Ishikawa (cell line): ENCODE measurements at regions not wholly inside any gene's neighbourhood (a gene's known extent, or its start where the extent isn't known, plus 50 kb on each side); places are given as distances from the start of the nearest gene placed in this dataset.

Experiments used
- CEBPB ChIP-seq: IDR thresholded peaks from 2 replicates; pipeline ENCODE4 v1.6.1; 2012
- CREB1 ChIP-seq: IDR thresholded peaks from 2 replicates; pipeline ENCODE4 v1.6.1; 2012; ENCODE audit warnings: low read depth
- EGR1 ChIP-seq: IDR thresholded peaks from 2 replicates; pipeline ENCODE4 v1.6.1; 2012
- EP300 ChIP-seq: IDR thresholded peaks from 2 replicates; pipeline ENCODE4 v1.6.1; 2012; ENCODE audit warnings: borderline replicate concordance
- FOXM1 ChIP-seq: IDR thresholded peaks from 2 replicates; pipeline ENCODE4 v1.6.1; 2012; ENCODE audit warnings: low read depth, borderline replicate concordance
- MAX ChIP-seq: IDR thresholded peaks from 2 replicates; pipeline ENCODE4 v1.6.1; 2012
- NFIC ChIP-seq: IDR thresholded peaks from 2 replicates; pipeline ENCODE4 v1.6.1; 2012
- RAD21 ChIP-seq: IDR thresholded peaks from 2 replicates; pipeline ENCODE4 v1.6.1; 2012; ENCODE audit warnings: low read depth
- REST ChIP-seq: IDR thresholded peaks from 2 replicates; pipeline ENCODE4 v1.6.1; 2012; ENCODE audit warnings: low read depth, mild to moderate bottlenecking
- TAF1 ChIP-seq: IDR thresholded peaks from 2 replicates; pipeline ENCODE4 v1.6.1; 2012; ENCODE audit warnings: low read depth, mild to moderate bottlenecking
- TCF12 ChIP-seq: IDR thresholded peaks from 2 replicates; pipeline ENCODE4 v1.6.1; 2012; ENCODE audit warnings: low read depth
- TEAD4 ChIP-seq: IDR thresholded peaks from 2 replicates; pipeline ENCODE4 v1.6.1; 2012
- USF1 ChIP-seq: IDR thresholded peaks from 2 replicates; pipeline ENCODE4 v1.6.1; 2012
- YY1 ChIP-seq: IDR thresholded peaks from 2 replicates; pipeline ENCODE4 v1.6.1; 2012; ENCODE audit warnings: low read depth
- ZBTB7A ChIP-seq: IDR thresholded peaks from 2 replicates; pipeline ENCODE4 v1.6.1; 2012; ENCODE audit warnings: low read depth

GRCh38 chr7:84941936-84942335 is 244.9 kb downstream of the SEMA3D start:
- TF ChIP-seq YY1 (no peak), EGR1 (no peak), CREB1 (no peak), MAX (no peak), FOXM1 (no peak), CEBPB (no peak), EP300 (no peak), TAF1 (no peak), REST (no peak), TEAD4 (no peak), USF1 (no peak), NFIC (no peak), ZBTB7A (no peak), RAD21 (no peak), TCF12 (no peak)

DNA sequence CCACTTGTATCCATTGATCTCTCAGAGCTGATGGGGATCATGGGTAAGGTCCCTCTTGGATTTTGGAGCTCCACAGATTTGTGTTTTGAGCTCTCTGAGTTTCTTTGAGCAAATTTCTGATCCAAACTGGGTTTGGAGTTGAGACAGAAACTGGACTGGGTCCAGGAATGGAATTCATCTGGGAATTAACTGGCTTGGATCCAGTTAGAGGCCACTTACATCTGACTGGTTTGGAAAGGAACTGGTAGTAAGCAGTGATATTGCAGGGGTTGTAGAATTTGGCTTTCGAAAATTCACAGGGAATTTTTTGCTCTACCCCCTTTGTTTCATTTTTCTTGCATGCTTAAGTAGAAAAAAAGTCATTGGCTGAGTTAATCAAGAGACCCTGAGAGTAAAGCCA is 245.6 kb downstream of the SEMA3D start:
- no peak for TF ChIP-seq REST
- no peak for TF ChIP-seq MAX
- no peak for TF ChIP-seq ZBTB7A
- no peak for TF ChIP-seq NFIC
- no peak for TF ChIP-seq FOXM1
- no peak for TF ChIP-seq TAF1
- TF ChIP-seq RAD21, result no peak
- no peak for TF ChIP-seq YY1
- TF ChIP-seq TEAD4, result no peak
- TF ChIP-seq CREB1, result no peak
- TF ChIP-seq USF1, result no peak
- TF ChIP-seq CEBPB, result no peak
- no peak for TF ChIP-seq EP300
- no peak for TF ChIP-seq EGR1

DNA sequence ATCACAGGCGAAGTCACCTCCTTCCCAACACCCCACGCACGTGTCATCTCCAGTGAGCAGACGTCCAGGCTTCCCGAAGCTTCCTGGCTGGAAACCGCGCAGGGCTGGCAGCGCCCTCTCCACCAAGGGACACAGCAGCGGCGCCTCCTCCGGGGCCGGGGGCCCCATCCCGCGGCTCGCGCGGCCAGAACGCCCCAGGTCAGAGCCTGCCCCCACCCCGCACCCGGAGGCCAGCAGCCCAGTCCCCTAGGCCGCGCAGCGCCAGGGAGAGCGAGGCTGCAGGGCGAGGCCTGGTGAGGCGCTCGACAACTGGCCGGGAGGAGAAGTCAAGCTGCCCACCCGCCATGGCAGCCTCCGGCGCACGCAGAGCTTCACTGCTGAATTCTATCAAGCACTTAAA is 247.0 kb downstream of the SEMA3D start:
- TF ChIP-seq TCF12 (no peak), CREB1 (no peak)

DNA sequence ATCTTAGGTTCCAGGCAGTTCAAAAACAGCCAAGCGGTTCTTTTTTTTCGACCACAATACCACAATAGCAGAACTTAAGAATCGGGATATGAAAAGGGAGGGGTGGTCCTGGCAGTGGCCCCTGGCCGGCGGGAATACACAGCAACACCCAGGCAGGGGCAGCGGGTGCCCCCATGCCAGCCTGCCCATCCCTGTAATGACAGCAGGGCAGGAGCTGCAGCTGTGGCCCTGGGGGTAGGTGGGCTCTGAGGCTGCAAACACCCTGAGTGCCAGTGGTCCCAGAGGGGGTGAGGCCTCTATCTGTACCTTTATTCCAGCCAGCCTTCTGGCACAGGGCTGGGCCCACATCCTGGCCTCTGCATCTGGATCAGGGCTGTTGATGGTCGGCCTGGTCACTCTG is 247.4 kb downstream of the SEMA3D start:
- TF ChIP-seq RAD21 (no peak), TEAD4 (no peak), USF1 (no peak), EP300 (no peak), CREB1 (no peak)

DNA sequence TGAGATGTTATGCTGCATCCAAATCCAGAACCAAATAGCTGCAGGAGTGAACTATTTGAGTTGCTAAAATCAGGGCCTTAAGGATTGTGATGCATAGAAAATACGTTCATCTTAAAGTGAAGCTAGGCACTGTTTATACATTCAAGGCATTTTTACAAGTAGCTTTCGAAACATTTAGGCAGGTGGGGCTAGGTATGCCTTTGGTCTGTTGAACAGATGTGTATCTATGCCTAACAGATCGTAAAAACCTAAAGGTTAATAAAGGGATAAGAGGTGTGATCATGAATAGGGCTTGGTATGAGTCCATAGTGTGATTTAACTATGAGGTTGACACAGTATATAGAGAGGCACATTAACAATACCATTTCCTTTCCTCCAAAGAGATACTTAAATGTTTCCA is 262.5 kb downstream of the SEMA3D start:
- no peak for TF ChIP-seq FOXM1

- TF ChIP-seq TAF1 (no peak), NFIC (no peak), USF1 (no peak), MAX (no peak), RAD21 (no peak), EGR1 (no peak), CEBPB (no peak), ZBTB7A (no peak), REST (no peak), YY1 (no peak), TEAD4 (no peak)
Measured at GRCh38 chr7:84923348-84923747, 263.5 kb downstream of the SEMA3D start.
